Ishikawa (cell line): ENCODE measurements at regions not wholly inside any gene's neighbourhood (a gene's known extent, or its start where the extent isn't known, plus 50 kb on each side); places are given as distances from the start of the nearest gene placed in this dataset.

Source experiments
- CEBPB ChIP-seq: IDR thresholded peaks from 2 replicates; pipeline ENCODE4 v1.6.1; 2012
- CREB1 ChIP-seq: IDR thresholded peaks from 2 replicates; pipeline ENCODE4 v1.6.1; 2012; ENCODE audit warnings: low read depth
- EGR1 ChIP-seq: IDR thresholded peaks from 2 replicates; pipeline ENCODE4 v1.6.1; 2012
- EP300 ChIP-seq: IDR thresholded peaks from 2 replicates; pipeline ENCODE4 v1.6.1; 2012; ENCODE audit warnings: borderline replicate concordance
- RAD21 ChIP-seq: IDR thresholded peaks from 2 replicates; pipeline ENCODE4 v1.6.1; 2012; ENCODE audit warnings: low read depth
- TAF1 ChIP-seq: IDR thresholded peaks from 2 replicates; pipeline ENCODE4 v1.6.1; 2012; ENCODE audit warnings: low read depth, mild to moderate bottlenecking
- USF1 ChIP-seq: IDR thresholded peaks from 2 replicates; pipeline ENCODE4 v1.6.1; 2012
- YY1 ChIP-seq: IDR thresholded peaks from 2 replicates; pipeline ENCODE4 v1.6.1; 2012; ENCODE audit warnings: low read depth
- ZBTB7A ChIP-seq: IDR thresholded peaks from 2 replicates; pipeline ENCODE4 v1.6.1; 2012; ENCODE audit warnings: low read depth
- TF ChIP-seq, protein P1 (sequence below): IDR thresholded peaks from 2 replicates; pipeline ENCODE4 v1.6.1; 2012; ENCODE audit warnings: low read depth, mild to moderate bottlenecking
- TF ChIP-seq, protein P2 (sequence below): IDR thresholded peaks from 2 replicates; pipeline ENCODE4 v1.6.1; 2012

- TF ChIP-seq EP300 = no peak
- TF ChIP-seq CREB1 = no peak
- TF ChIP-seq YY1 = no peak
- no peak for TF ChIP-seq EGR1
- TF ChIP-seq USF1 = no peak
- TF ChIP-seq, protein P1, sequence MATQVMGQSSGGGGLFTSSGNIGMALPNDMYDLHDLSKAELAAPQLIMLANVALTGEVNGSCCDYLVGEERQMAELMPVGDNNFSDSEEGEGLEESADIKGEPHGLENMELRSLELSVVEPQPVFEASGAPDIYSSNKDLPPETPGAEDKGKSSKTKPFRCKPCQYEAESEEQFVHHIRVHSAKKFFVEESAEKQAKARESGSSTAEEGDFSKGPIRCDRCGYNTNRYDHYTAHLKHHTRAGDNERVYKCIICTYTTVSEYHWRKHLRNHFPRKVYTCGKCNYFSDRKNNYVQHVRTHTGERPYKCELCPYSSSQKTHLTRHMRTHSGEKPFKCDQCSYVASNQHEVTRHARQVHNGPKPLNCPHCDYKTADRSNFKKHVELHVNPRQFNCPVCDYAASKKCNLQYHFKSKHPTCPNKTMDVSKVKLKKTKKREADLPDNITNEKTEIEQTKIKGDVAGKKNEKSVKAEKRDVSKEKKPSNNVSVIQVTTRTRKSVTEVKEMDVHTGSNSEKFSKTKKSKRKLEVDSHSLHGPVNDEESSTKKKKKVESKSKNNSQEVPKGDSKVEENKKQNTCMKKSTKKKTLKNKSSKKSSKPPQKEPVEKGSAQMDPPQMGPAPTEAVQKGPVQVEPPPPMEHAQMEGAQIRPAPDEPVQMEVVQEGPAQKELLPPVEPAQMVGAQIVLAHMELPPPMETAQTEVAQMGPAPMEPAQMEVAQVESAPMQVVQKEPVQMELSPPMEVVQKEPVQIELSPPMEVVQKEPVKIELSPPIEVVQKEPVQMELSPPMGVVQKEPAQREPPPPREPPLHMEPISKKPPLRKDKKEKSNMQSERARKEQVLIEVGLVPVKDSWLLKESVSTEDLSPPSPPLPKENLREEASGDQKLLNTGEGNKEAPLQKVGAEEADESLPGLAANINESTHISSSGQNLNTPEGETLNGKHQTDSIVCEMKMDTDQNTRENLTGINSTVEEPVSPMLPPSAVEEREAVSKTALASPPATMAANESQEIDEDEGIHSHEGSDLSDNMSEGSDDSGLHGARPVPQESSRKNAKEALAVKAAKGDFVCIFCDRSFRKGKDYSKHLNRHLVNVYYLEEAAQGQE = no peak
- TF ChIP-seq TAF1 = no peak
- no peak for TF ChIP-seq RAD21
- TF ChIP-seq, protein P2, sequence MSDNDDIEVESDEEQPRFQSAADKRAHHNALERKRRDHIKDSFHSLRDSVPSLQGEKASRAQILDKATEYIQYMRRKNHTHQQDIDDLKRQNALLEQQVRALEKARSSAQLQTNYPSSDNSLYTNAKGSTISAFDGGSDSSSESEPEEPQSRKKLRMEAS = no peak
- TF ChIP-seq CEBPB = no peak
- TF ChIP-seq ZBTB7A = no peak
Observed at GRCh38 chr9:73531658-73532057, 380.0 kb downstream of the ANXA1 start.
